ENCODE measurements at regions not wholly inside any gene's neighbourhood (a gene's known extent, or its start where the extent isn't known, plus 50 kb on each side); places are given as distances from the start of the nearest gene placed in this dataset.

- DNase-seq (ENCODE audit: low spot score) = no peak
Measured at GRCh38 chr17:68184816-68185436, 62.9 kb upstream of the AMZ2 start.

- no peak for DNase-seq (ENCODE audit: low spot score)
Measured at GRCh38 chr17:68185820-68186219, 62.0 kb upstream of the AMZ2 start.

GRCh38 chr17:68190495-68190894 is 57.3 kb upstream of the AMZ2 start:
- DNase-seq (ENCODE audit: low spot score) = no peak

GRCh38 chr17:68195667-68196393 is 52.0 kb upstream of the AMZ2 start:
- no peak for DNase-seq (ENCODE audit: low spot score)

GRCh38 chr17:68196394-68197090 is 51.3 kb upstream of the AMZ2 start:
- DNase-seq (ENCODE audit: low spot score) = no peak

GRCh38 chr17:68197091-68197996 is 50.5 kb upstream of the AMZ2 start:
- DNase-seq (ENCODE audit: low spot score) = no peak

GRCh38 chr17:68197997-68198930 is 49.6 kb upstream of the AMZ2 start:
- no peak for DNase-seq (ENCODE audit: low spot score)
